H1 (cell line): ENCODE measurements at regions not wholly inside any gene's neighbourhood (a gene's known extent, or its start where the extent isn't known, plus 50 kb on each side); places are given as distances from the start of the nearest gene placed in this dataset.

Experiments
- CTCF ChIA-PET: fragments of 300-600 bp; sonication (Branson Sonifier 250); formaldehyde crosslinking; loops from one replicate; lab custom pipeline; 2021; ENCODE audit not compliant: partially characterized antibody; lab: Charles Lee
- POLR2A ChIA-PET: fragments of 300-600 bp; sonication (Branson Sonifier 250); formaldehyde crosslinking; loops from one replicate; lab custom pipeline; 2021; ENCODE audit warnings: inconsistent platforms; ENCODE audit not compliant: partially characterized antibody; lab: Charles Lee
- DNase-seq, 2 experiments: peaks; one replicate each; pipeline versions ENCODE4 v3.0.0 to v3.0.0-alpha.2; 2010 to 2022; ENCODE audit warnings: low spot score in 2 of 2, low read depth in 1 of 2, mixed read lengths in 1 of 2
- FAIRE-seq: peaks from 2 replicates; lab custom pipeline; 2011; peaks lifted over from hg19 to GRCh38; lab: Jason Lieb, UNC
- H2AFZ ChIP-seq: 2 replicates; pipeline ENCODE4 v1.8.1; 2012; ENCODE audit warnings: low read length, inconsistent platforms
- H2AK5ac ChIP-seq: 2 replicates; pipeline ENCODE4 v1.6.1; 2013; ENCODE audit warnings: low read depth, low read length
- H2BK120ac ChIP-seq: replicated peaks from 2 replicates; pipeline ENCODE3; 2013; ENCODE audit warnings: low read depth, low read length, inconsistent platforms
- H2BK12ac ChIP-seq: 2 replicates; pipeline ENCODE4 v1.6.1; 2013; ENCODE audit warnings: low read depth, low read length
- H2BK15ac ChIP-seq: 2 replicates; pipeline ENCODE4 v1.6.1; 2013; ENCODE audit warnings: low read length
- H2BK20ac ChIP-seq: 2 replicates; pipeline ENCODE4 v1.6.1; 2013; ENCODE audit warnings: low read length
- H2BK5ac ChIP-seq: 2 replicates; pipeline ENCODE4 v1.6.1; 2013; ENCODE audit warnings: low read depth, low read length
- H3K14ac ChIP-seq: 2 replicates; pipeline ENCODE4 v1.6.1; 2013; ENCODE audit warnings: inconsistent platforms; ENCODE audit not compliant: insufficient read length
- H3K18ac ChIP-seq: 2 replicates; pipeline ENCODE4 v1.6.1; 2013; ENCODE audit warnings: low read length; ENCODE audit errors: extremely low read depth
- H3K23ac ChIP-seq: 2 replicates; pipeline ENCODE4 v1.6.1; 2013; ENCODE audit warnings: inconsistent platforms; ENCODE audit not compliant: insufficient read length
- H3K23me2 ChIP-seq: 2 replicates; pipeline ENCODE4 v1.6.1; 2013; ENCODE audit warnings: low read depth, low read length
- H3K27ac ChIP-seq: 2 replicates; pipeline ENCODE4 v1.6.1; 2011; ENCODE audit warnings: low read depth, low read length, inconsistent platforms
- H3K27me3 ChIP-seq, 4 experiments: replicated peaks in 1 of 4; 1 replicate in 1 of 4; 2 replicates in 3 of 4; pipeline versions ENCODE4 v1.6.1 to v1.8.1; 2011 to 2013; ENCODE audit warnings: low read length in 3 of 4, mild to moderate bottlenecking in 3 of 4, inconsistent platforms in 2 of 4, mixed read lengths in 2 of 4, moderate library complexity in 1 of 4; ENCODE audit not compliant: control insufficient read depth in 3 of 4, insufficient read depth in 3 of 4; ENCODE audit errors: extremely low read depth in 1 of 4
- H3K36me3 ChIP-seq, 4 experiments: 2 replicates each; pipeline versions ENCODE4 v1.6.1 to v1.8.1; 2011 to 2013; ENCODE audit warnings: mild to moderate bottlenecking in 4 of 4, low read length in 3 of 4, moderate library complexity in 2 of 4, control low read depth in 1 of 4, inconsistent platforms in 1 of 4; ENCODE audit not compliant: insufficient read depth in 4 of 4, control insufficient read depth in 2 of 4
- H3K4ac ChIP-seq: replicated peaks from 2 replicates; pipeline ENCODE3; 2013; ENCODE audit warnings: low read length, low read depth, mixed read lengths, inconsistent platforms; ENCODE audit not compliant: insufficient read length
- H3K4me1 ChIP-seq, 4 experiments: replicated peaks in 1 of 4; 1 replicate in 1 of 4; 2 replicates in 3 of 4; pipeline versions ENCODE4 v1.6.1 to v1.8.1; 2011 to 2013; ENCODE audit warnings: low read length in 3 of 4, inconsistent platforms in 2 of 4, mixed read lengths in 1 of 4; ENCODE audit not compliant: insufficient read depth in 4 of 4, control insufficient read depth in 3 of 4
- H3K4me2 ChIP-seq, 2 experiments: 2 replicates each; pipeline versions ENCODE4 v1.6.1 to v1.8.1; 2011 to 2013; ENCODE audit warnings: low read depth in 2 of 2, low read length in 2 of 2, control low read depth in 1 of 2, inconsistent platforms in 1 of 2, mild to moderate bottlenecking in 1 of 2; ENCODE audit not compliant: insufficient read depth in 1 of 2
- H3K4me3 ChIP-seq, 4 experiments: fragments of 200-600, 300-600 bp in 1 of 4; sonication (generic), shearing (Covaris generic), sonication (Bioruptor Twin) in 1 of 4; 2 replicates each; pipeline versions ENCODE4 v1.5.1 to v1.8.1; 2011 to 2016; ENCODE audit warnings: low read length in 4 of 4, low read depth in 3 of 4, control low read depth in 2 of 4, inconsistent platforms in 2 of 4, mild to moderate bottlenecking in 2 of 4, mixed read lengths in 1 of 4, moderate library complexity in 1 of 4; ENCODE audit not compliant: insufficient read depth in 2 of 4; ENCODE audit errors: extremely low read depth in 1 of 4
- H3K56ac ChIP-seq: replicated peaks from 2 replicates; pipeline ENCODE3; 2013; ENCODE audit warnings: low read depth, mild to moderate bottlenecking, mixed read lengths, low read length, inconsistent platforms; ENCODE audit not compliant: insufficient read length
- H3K79me1 ChIP-seq: 2 replicates; pipeline ENCODE4 v1.6.1; 2013; ENCODE audit warnings: low read depth, low read length, control low read depth
- H3K79me2 ChIP-seq, 2 experiments: 2 replicates each; pipeline versions ENCODE4 v1.6.1 to v1.8.1; 2012 to 2013; ENCODE audit warnings: low read length in 2 of 2, mild to moderate bottlenecking in 2 of 2, inconsistent platforms in 1 of 2; ENCODE audit not compliant: insufficient read depth in 2 of 2, control insufficient read depth in 1 of 2
- H3K9ac ChIP-seq, 4 experiments: replicated peaks in 1 of 4; 1 replicate in 1 of 4; 2 replicates in 3 of 4; pipeline versions ENCODE4 v1.6.1 to v1.8.1; 2011 to 2013; ENCODE audit warnings: low read depth in 3 of 4, low read length in 3 of 4, control low read depth in 2 of 4, mild to moderate bottlenecking in 2 of 4, moderate library complexity in 2 of 4, inconsistent platforms in 1 of 4; ENCODE audit errors: extremely low read depth in 1 of 4
- H3K9me3 ChIP-seq, 2 experiments: 2 replicates each; pipeline versions ENCODE4 v1.6.1 to v1.8.1; 2012 to 2013; ENCODE audit warnings: mild to moderate bottlenecking in 2 of 2, moderate library complexity in 2 of 2, control low read depth in 1 of 2, inconsistent platforms in 1 of 2, low read depth in 1 of 2, low read length in 1 of 2, mixed read lengths in 1 of 2; ENCODE audit not compliant: insufficient read depth in 2 of 2
- H4K20me1 ChIP-seq, 2 experiments: replicated peaks in 1 of 2; 2 replicates each; pipeline versions ENCODE3 to v1.8.1; 2011 to 2013; ENCODE audit warnings: inconsistent platforms in 2 of 2, low read length in 2 of 2, mild to moderate bottlenecking in 1 of 2; ENCODE audit not compliant: insufficient read depth in 2 of 2, control insufficient read depth in 1 of 2
- H4K5ac ChIP-seq: 2 replicates; pipeline ENCODE4 v1.6.1; 2013; ENCODE audit warnings: low read length, low read depth, mixed read lengths, inconsistent platforms; ENCODE audit not compliant: insufficient read length
- H4K8ac ChIP-seq: 2 replicates; pipeline ENCODE4 v1.8.0; 2013; ENCODE audit warnings: mild to moderate bottlenecking, moderate library complexity, low read length, inconsistent platforms; ENCODE audit not compliant: insufficient read depth; ENCODE audit errors: extremely low read depth
- H4K91ac ChIP-seq: replicated peaks from 2 replicates; pipeline ENCODE3; 2013; ENCODE audit warnings: low read length, mixed read lengths, inconsistent platforms; ENCODE audit not compliant: insufficient read length
- BCL11A ChIP-seq, 2 experiments: IDR thresholded peaks; one replicate each; pipeline ENCODE4 v1.6.1; 2011; ENCODE audit warnings: low read depth in 2 of 2, low read length in 2 of 2, mild to moderate bottlenecking in 2 of 2
- CREB1 ChIP-seq: IDR thresholded peaks from 2 replicates; pipeline ENCODE4 v1.6.1; 2012; ENCODE audit warnings: inconsistent platforms
- EGR1 ChIP-seq: IDR thresholded peaks from 2 replicates; pipeline ENCODE4 v1.6.1; 2011; ENCODE audit warnings: low read depth, low read length, borderline replicate concordance
- EZH2 ChIP-seq: fragments of 200-600 bp; sonication (generic); IDR thresholded peaks from 2 replicates; pipeline ENCODE4 v1.7.1; 2012; ENCODE audit warnings: low read depth, mild to moderate bottlenecking, moderate library complexity, low read length, inconsistent platforms; ENCODE audit not compliant: severe bottlenecking
- FOSL1 ChIP-seq: IDR thresholded peaks from 2 replicates; pipeline ENCODE4 v1.6.1; 2011; ENCODE audit warnings: mild to moderate bottlenecking, low read depth, low read length, moderate library complexity; ENCODE audit not compliant: insufficient read depth
- POLR2A ChIP-seq, 2 experiments: IDR thresholded peaks; 1 replicate in 1 of 2; 2 replicates in 1 of 2; pipeline ENCODE4 v1.6.1; 2011; ENCODE audit warnings: low read depth in 2 of 2, low read length in 2 of 2, mild to moderate bottlenecking in 2 of 2; ENCODE audit errors: control extremely low read depth in 1 of 2
- POU5F1 ChIP-seq: IDR thresholded peaks from 2 replicates; pipeline ENCODE4 v1.6.1; 2011; ENCODE audit warnings: low read depth, mild to moderate bottlenecking, low read length, moderate library complexity
- RBBP5 ChIP-seq: IDR thresholded peaks from 2 replicates; pipeline ENCODE4 v1.7.1; 2012; ENCODE audit warnings: low read depth, mild to moderate bottlenecking, inconsistent platforms, low read length, moderate library complexity, borderline replicate concordance
- RFX5 ChIP-seq: IDR thresholded peaks from 2 replicates; pipeline ENCODE4 v1.6.1; 2011; ENCODE audit warnings: low read depth, low read length, improper control_type of control experiment, borderline replicate concordance
- RNF2 ChIP-seq: fragments of 200-900, 300-1000 bp; sonication (generic); IDR thresholded peaks from 2 replicates; pipeline ENCODE4 v1.7.1; 2016; ENCODE audit warnings: borderline replicate concordance, low read depth, mild to moderate bottlenecking, antibody characterized with exemption, low read length; ENCODE audit not compliant: poor library complexity, severe bottlenecking; ENCODE audit errors: missing control alignments
- SUZ12 ChIP-seq: fragments of 200-600 bp; sonication (generic); IDR thresholded peaks from 2 replicates; pipeline ENCODE4 v1.6.1; 2012; ENCODE audit warnings: mild to moderate bottlenecking, inconsistent platforms, low read length, moderate library complexity, mixed read lengths
- TAF7 ChIP-seq: optimal IDR thresholded peaks from 2 replicates; pipeline ENCODE3; 2011; ENCODE audit warnings: low read depth, mild to moderate bottlenecking, inconsistent platforms, low read length, moderate library complexity, borderline replicate concordance
- USF2 ChIP-seq: IDR thresholded peaks from 2 replicates; pipeline ENCODE4 v1.6.1; 2011; ENCODE audit warnings: low read length, improper control_type of control experiment
- WGBS, 2 experiments: shearing (Covaris generic) in 1 of 2; methylation state at CpG; one replicate each; pipeline versions ENCODE4 v1.1.6 to v1.1.7; 2013 to 2015; ENCODE audit warnings: low lambda C conversion rate in 2 of 2, mixed read lengths in 2 of 2, inconsistent platforms in 1 of 2, low coverage in 1 of 2, missing lambda C conversion rate in 1 of 2; ENCODE audit not compliant: insufficient replicate concordance in 2 of 2, insufficient coverage in 1 of 2, insufficient read length in 1 of 2; ENCODE audit errors: extremely low coverage in 1 of 2, missing lambda C conversion rate in 1 of 2; 5-methylcytosine and 5-hydroxymethylcytosine counted together

GRCh38 chr7:106347229-106347833 is 62.5 kb upstream of the NAMPT start:
- Histone ChIP-seq H3K4me1 (no peaks in the 10 kb centered on the region), H3K79me1 (no peaks in the 10 kb centered on the region), H3K36me3 (no peaks in the 10 kb centered on the region), H3K27ac (no peak overlapping the region), H3K23ac (no peak overlapping the region), H3K9ac (no peak overlapping the region), H3K4me3 (no peak overlapping the region), H3K79me2 (no peaks in the 10 kb centered on the region), H3K4me2 (no peak overlapping the region), H2BK20ac (no peak overlapping the region), H3K14ac (no peak overlapping the region), H3K9me3 (peaks cover 2 to 10% of the 10 kb centered on the region in 2 experiments; a peak in 2 of 4 replicates), H2BK5ac (no peak overlapping the region), H2AK5ac (no peak overlapping the region), H4K20me1 (no peaks in the 10 kb centered on the region), H2BK12ac (no peak overlapping the region), H3K4ac (no peak overlapping the region), H3K23me2 (no peaks in the 10 kb centered on the region), H2AFZ (no peak overlapping the region), H3K18ac (no peak overlapping the region), H2BK120ac (no peak overlapping the region), H3K27me3 (no peaks in the 10 kb centered on the region), H4K91ac (no peak overlapping the region), H4K8ac (no peak overlapping the region), H4K5ac (no peak overlapping the region), H3K56ac (no peak overlapping the region), H2BK15ac (no peak overlapping the region)
- FAIRE-seq: no peak
- 91% methylated on average over 3 of the region's 3 CpGs; no CpG with 5 or more reads in 1 of the 2 experiments for WGBS, 2 experiments
- ChIA-PET CTCF (no interaction called here), POLR2A (no interaction called here)
- no peak for DNase-seq
- TF ChIP-seq RFX5 (no peak), EZH2 (no peak), FOSL1 (no peak), TAF7 (no peak), EGR1 (no peak), USF2 (no peak), RBBP5 (no peak), CREB1 (no peak), SUZ12 (no peak), POLR2A (IDR thresholded peaks at IDR 0.05; ENCODE audit: control extremely low read depth in 1 of 2, low read depth in 2 of 2, low read length in 2 of 2) (no peak), POU5F1 (no peak), BCL11A (IDR thresholded peaks at IDR 0.05; ENCODE audit: low read depth in 2 of 2, low read length in 2 of 2) (no peak), RNF2 (no peak)
